Kidney (tissue), 13 donors: ENCODE measurements at regions not wholly inside any gene's neighbourhood (a gene's known extent, or its start where the extent isn't known, plus 50 kb on each side); places are given as distances from the start of the nearest gene placed in this dataset.

Experiments
- DNase-seq, 5 donors: peaks; one replicate each; pipeline ENCODE4 v3.0.0-alpha.2; 2013 to 2020
- FAIRE-seq: peaks from 2 replicates; lab custom pipeline; 2012; peaks lifted over from hg19 to GRCh38; lab: Jason Lieb, UNC
- H3K27ac ChIP-seq, 2 donors: one replicate each; pipeline ENCODE4 v1.7.0; 2013; ENCODE audit warnings: low read depth in 2 of 2, low read length in 2 of 2, inconsistent platforms in 1 of 2
- H3K27me3 ChIP-seq: one replicate; pipeline ENCODE4 v1.7.1; 2013; ENCODE audit warnings: low read length, inconsistent platforms; ENCODE audit not compliant: control insufficient read depth, insufficient read depth
- H3K36me3 ChIP-seq, 3 donors: one replicate each; pipeline versions ENCODE4 v1.7.0 to v1.7.1; 2013; ENCODE audit warnings: low read length in 3 of 3, control low read depth in 1 of 3, inconsistent platforms in 1 of 3; ENCODE audit not compliant: insufficient read depth in 3 of 3, control insufficient read depth in 2 of 3
- H3K4me1 ChIP-seq, 3 donors: one replicate each; pipeline versions ENCODE4 v1.7.0 to v1.7.1; 2013; ENCODE audit warnings: low read length in 3 of 3, inconsistent platforms in 1 of 3, low read depth in 1 of 3; ENCODE audit not compliant: control insufficient read depth in 2 of 3, insufficient read depth in 2 of 3
- H3K4me3 ChIP-seq, 3 donors: one replicate each; pipeline versions ENCODE4 v1.7.0 to v1.8.1; 2013; ENCODE audit warnings: low read length in 3 of 3, control low read depth in 1 of 3, inconsistent platforms in 1 of 3
- H3K9ac ChIP-seq, 3 donors: one replicate each; pipeline versions ENCODE4 v1.7.0 to v1.7.1; 2013; ENCODE audit warnings: low read length in 3 of 3, control low read depth in 1 of 3, inconsistent platforms in 1 of 3
- H3K9me3 ChIP-seq, 3 donors: one replicate each; pipeline versions ENCODE4 v1.7.0 to v1.7.1; 2013; ENCODE audit warnings: low read length in 3 of 3, control low read depth in 1 of 3, inconsistent platforms in 1 of 3; ENCODE audit not compliant: control insufficient read depth in 2 of 3, insufficient read depth in 1 of 3
- intact Hi-C: fragments of 100-400 bp; cut with DNase I; formaldehyde crosslinking; loops from one replicate; pipeline ENCODE4 v1.11.1; 2022
- TF ChIP-seq, protein P1 (sequence below): IDR thresholded peaks from 3 replicates; pipeline ENCODE4 v1.5.1; 2012; ENCODE audit warnings: mild to moderate bottlenecking, moderate library complexity, borderline replicate concordance; ENCODE audit not compliant: insufficient read depth; ENCODE audit errors: extremely low read depth
- donor health status: control.
- donor health status: control.
- donor health status: control.
- donor health status: control.
- donor health status: control.
- donor health status: DM: yes; HTN: yes; CAD: no.
- donor health status: Normal renal cell carcinoma (clear cell type).

DNA sequence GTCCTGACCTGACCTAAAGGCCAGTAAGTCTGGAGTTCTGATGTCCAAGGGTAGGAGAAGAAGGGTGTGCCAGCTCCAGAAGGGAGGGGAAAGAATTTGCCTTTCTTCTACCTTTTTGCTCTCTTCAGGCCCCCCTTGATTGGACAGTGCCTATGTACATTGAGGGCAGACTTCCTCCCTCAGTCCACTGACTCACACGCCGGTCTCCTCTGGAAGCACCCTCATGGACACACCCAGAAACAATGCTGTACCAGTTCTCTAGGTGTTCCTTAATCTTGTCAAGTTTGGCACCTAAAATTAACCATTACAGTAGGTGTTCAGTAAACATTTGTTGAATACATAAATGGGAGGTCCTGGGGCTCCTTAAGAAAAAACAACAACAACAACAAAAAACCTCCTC lies 51.0 kb upstream of the POU2F1 start:
- no peak for FAIRE-seq
- Histone ChIP-seq H3K4me3 (no peak overlapping the region), H3K36me3 (no peaks in the 10 kb centered on the region), H3K27me3 (no peaks in the 10 kb centered on the region), H3K4me1 (no peaks in the 10 kb centered on the region), H3K27ac (no peak overlapping the region), H3K9me3 (peaks cover 0 to 2% (median 0%) of the 10 kb centered on the region in 3 donors), H3K9ac (no peak overlapping the region)
- DNase-seq: no peak
- TF ChIP-seq, protein P1, sequence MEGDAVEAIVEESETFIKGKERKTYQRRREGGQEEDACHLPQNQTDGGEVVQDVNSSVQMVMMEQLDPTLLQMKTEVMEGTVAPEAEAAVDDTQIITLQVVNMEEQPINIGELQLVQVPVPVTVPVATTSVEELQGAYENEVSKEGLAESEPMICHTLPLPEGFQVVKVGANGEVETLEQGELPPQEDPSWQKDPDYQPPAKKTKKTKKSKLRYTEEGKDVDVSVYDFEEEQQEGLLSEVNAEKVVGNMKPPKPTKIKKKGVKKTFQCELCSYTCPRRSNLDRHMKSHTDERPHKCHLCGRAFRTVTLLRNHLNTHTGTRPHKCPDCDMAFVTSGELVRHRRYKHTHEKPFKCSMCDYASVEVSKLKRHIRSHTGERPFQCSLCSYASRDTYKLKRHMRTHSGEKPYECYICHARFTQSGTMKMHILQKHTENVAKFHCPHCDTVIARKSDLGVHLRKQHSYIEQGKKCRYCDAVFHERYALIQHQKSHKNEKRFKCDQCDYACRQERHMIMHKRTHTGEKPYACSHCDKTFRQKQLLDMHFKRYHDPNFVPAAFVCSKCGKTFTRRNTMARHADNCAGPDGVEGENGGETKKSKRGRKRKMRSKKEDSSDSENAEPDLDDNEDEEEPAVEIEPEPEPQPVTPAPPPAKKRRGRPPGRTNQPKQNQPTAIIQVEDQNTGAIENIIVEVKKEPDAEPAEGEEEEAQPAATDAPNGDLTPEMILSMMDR: no peak
- intact Hi-C loops: no loop called here
